ENCODE measurements at regions not wholly inside any gene's neighbourhood (a gene's known extent, or its start where the extent isn't known, plus 50 kb on each side); places are given as distances from the start of the nearest gene placed in this dataset.
"Not testable (repeated sequence)": the region's sequence is repeated elsewhere in the genome, so short reads cannot be mapped to it uniquely, and the experiment has no call there.

- DNase-seq (ENCODE audit: low read depth in 4 of 4, low spot score in 3 of 4) = peak in 1 of 4 donors; percentile 43
These were observed 251.2 kb upstream of the TPTE start for GRCh38 chr21:10270211-10270610.

DNA sequence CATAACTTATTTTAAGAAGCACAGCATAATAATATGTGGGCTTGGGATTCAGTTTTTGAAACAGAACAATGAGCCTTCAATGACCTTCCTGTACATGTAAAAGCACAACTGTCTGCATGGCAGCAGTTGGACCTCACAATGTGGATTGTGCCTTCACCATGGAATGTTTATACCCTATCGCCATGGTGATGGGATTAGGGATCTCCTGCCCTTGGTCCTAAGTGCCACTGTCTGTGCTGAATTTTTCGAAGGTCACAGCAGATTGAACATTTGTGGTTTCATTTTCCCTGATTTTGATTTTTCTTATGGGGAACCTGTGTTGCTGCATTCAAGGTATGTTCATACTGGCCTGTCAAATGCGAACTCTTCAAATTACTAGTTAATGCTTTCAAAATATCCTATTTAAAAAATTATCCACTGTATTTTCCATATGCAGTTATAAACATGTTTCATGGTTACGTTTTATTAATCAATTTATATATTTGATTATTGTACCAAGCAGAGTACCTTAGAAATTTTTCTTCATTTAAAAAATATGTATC is 249.6 kb upstream of the TPTE start:
- not testable (repeated sequence) for DNase-seq (ENCODE audit: low read depth in 4 of 4, low spot score in 3 of 4)

DNA sequence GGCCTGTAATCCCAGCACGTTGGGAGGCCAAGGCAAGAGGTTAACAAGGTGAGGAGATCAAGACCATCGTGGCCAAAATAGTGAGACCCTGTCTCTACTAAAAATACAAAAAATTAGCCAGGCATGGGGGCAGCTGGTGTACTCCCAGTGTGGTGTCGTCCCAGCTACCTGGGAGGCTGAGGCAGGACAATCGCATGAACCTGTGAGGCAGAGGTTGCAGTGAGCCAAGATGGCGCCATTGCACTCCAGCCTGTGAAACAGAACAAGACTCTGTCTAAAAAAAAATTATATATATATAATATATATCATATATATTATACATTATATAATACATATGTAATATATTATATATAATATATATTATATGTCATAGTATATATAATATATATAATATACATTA is 249.2 kb upstream of the TPTE start:
- peak in 1 of 4 donors; percentile 20 for DNase-seq (ENCODE audit: low read depth in 4 of 4, low spot score in 3 of 4)

DNA sequence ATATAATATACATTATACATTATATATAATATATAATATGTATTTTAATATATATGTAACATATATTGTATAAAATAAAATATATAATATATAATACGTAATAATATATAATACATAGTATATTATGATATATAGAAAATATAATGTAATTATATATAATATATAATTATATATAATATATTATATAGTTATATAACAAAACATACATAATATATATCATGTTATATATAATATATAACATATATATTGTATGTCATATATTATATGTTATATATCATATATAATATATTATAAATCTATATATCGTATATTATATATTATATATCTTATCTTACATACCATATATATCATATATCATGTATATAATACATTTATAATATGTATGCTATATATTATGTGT is 248.2 kb upstream of the TPTE start:
- DNase-seq (ENCODE audit: low read depth in 4 of 4, low spot score in 3 of 4) = no peak

DNA sequence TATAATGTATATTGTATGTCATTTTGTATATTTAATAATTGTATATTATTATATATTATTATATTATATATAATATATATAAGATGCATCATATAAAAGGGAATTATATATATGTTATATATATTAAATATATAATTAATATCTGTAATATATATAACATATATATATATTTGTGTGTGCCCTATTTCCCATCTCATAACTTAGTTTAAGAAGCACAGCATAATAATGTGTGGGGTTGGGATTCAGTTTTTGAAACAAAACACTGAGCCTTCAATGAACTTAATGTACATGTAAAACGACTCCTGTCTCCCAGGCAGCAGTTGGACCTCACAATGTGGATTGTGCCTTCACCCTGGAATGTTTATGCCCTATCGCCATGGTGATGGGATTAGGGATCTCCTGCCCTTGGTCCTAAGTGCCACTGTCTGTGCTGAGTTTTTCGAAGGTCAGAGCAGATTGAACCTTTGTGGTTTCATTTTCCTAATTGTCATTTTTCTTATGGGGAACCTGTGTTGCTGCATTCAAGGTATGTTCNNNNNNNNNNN is 247.5 kb upstream of the TPTE start:
- DNase-seq (ENCODE audit: low read depth in 4 of 4, low spot score in 3 of 4) = not testable (repeated sequence)
